SIG-M5 treated with dmso at 0.1 percent for 504 hours (cell line): ENCODE measurements at regions not wholly inside any gene's neighbourhood (a gene's known extent, or its start where the extent isn't known, plus 50 kb on each side); places are given as distances from the start of the nearest gene placed in this dataset.
"Not testable (repeated sequence)": the region's sequence is repeated elsewhere in the genome, so short reads cannot be mapped to it uniquely, and the experiment has no call there.

ENCODE experiments used
- DNase-seq: peaks from one replicate; lab custom pipeline; 2025; ENCODE audit not compliant: unreplicated experiment; lab: John Stamatoyannopoulos, UW

DNA sequence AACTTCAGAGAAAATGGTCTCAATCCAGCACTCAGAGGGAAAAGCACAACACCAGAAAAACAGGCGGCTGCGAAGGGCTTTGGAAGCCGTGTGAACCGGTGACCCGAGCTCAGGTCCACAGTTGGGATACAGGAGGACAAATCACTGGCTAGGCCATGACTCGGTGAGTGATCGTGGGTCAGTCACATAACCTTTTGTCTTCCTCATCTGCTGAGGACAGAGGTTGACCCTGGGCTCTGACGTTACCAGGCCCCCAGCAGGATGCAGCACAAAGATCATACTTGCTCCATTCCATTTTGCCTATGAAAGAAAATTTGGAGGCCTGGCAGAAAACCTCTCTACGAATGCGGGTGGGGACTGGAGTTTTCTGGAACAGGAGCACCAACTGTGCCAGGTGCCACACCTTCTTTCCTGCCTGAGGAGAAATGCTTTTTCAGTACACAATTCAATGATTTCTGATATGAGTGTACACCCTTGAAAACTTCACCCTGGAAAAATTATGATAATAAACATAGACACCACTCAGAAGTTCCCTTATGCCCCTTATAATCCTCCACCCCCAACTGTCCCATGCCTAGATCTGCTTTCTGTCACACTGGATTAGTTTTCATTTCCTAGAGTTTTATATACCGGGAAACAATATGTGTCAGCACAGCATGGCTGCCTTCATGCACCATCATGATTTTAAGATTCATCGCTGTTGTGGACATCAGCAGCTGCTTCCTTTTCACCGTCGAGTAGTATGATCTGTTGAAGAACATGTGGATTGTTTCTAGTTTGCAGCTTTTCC lies 85.3 kb upstream of the RALGAPA2 start:
- DNase-seq: no peak

GRCh38 chr20:20796766-20797440 lies 84.5 kb upstream of the RALGAPA2 start:
- no peak for DNase-seq

DNA sequence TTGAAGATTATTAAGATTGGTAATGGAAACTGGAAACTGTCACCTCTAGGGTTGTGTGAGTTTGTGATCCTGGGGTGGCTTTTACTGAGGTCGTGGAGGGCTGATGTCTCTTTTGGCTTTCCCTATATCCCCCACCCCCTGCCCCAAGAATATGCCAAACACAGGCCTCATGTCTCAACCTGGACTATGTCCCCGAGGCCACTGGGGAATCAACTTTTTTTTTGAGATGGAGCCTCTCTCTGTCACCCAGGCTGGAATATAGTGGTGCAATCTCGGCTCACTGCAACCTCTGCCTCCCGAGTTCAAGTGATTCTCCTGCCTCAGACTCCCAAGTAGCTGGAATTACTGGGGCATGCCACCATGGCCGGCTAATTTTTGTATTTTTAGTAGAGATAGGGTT lies 83.3 kb upstream of the RALGAPA2 start:
- no peak for DNase-seq

GRCh38 chr20:20795119-20795518 lies 82.7 kb upstream of the RALGAPA2 start:
- no peak for DNase-seq

GRCh38 chr20:20793591-20793990 lies 81.1 kb upstream of the RALGAPA2 start:
- no peak for DNase-seq

GRCh38 chr20:20791664-20792568 lies 79.5 kb upstream of the RALGAPA2 start:
- no peak for DNase-seq

- DNase-seq: no peak
Measured at GRCh38 chr20:20788308-20788707, 75.9 kb upstream of the RALGAPA2 start.

DNA sequence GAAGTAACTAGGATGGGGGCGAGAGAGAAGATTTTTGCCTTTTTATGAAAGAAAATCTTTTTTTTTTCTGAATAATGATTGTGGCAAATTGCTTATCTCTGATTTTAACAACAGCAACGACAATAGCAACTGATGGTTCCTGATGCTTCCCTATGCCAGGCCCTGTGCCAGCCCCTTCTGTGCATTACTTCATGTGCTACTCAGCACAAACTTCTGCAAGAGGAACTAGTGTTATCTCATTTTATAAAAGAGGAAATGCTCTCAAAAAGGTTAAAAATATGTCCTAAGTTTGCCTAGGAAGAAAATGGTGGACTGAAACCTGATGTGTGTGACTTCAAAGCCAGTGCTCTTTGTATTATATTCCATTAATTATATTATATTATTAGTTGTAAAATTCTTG lies 74.0 kb upstream of the RALGAPA2 start:
- DNase-seq: peak; percentile 87

DNA sequence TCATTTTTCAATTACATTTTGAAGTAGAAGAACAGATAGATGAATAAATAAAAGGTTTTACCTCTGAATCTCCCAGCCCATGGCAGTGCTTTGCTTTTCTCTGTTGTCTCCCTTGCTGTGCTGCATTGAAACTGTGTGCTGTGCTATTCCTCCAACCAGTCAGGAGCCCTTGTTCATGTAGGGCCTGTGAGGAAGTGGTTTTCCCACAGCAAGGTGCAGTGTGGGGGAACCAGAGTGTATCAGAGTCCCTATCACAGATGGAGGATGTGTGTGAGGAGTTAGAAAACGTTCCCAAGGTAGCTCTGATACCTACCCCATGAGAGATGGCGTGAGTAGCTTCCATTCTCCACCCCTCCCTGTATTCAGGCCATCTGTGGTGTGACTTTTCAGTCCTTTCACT lies 72.8 kb upstream of the RALGAPA2 start:
- no peak for DNase-seq

DNA sequence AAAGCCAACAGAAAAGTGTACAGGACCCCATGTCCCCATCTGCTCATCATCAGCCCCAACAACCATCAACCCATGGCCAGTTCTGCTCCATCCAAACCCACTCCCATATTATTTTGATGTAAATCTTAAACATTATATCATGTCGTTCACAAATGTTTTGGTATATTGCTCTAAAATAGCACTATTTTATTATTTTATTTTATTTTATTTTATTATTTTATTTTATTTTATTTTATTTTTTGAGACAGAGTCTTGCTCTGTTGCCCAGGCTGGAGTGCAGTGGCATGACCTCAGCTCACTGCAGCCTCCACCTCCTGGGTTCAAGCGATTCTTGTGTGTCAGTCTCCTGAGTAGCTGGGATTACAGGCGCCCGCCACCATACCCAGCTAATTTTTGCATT lies 72.0 kb upstream of the RALGAPA2 start:
- DNase-seq: not testable (repeated sequence)

- no peak for DNase-seq
Measured at GRCh38 chr20:20783450-20783849, 71.0 kb upstream of the RALGAPA2 start.

- DNase-seq: no peak
Measured at GRCh38 chr20:20782755-20783154, 70.3 kb upstream of the RALGAPA2 start.

DNA sequence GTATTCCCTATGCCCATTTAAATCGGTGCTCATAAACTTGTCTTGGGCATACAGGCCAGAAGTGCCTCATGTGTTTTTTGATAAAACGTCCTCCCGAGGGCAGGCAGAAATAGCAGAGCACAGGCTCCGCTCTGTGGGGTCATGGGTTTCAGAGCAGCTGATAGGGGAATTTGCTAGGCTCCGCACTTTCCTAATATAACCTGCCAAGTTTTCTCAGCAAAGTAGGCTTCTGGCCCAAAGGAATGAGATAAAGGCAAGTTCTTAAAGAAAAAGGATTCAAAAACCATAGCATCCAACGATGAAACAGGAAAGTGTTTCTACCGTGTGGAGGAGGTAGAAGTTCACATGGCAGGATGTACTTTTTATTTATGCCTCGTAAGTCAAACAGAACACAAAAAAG lies 69.8 kb upstream of the RALGAPA2 start:
- DNase-seq: no peak

DNA sequence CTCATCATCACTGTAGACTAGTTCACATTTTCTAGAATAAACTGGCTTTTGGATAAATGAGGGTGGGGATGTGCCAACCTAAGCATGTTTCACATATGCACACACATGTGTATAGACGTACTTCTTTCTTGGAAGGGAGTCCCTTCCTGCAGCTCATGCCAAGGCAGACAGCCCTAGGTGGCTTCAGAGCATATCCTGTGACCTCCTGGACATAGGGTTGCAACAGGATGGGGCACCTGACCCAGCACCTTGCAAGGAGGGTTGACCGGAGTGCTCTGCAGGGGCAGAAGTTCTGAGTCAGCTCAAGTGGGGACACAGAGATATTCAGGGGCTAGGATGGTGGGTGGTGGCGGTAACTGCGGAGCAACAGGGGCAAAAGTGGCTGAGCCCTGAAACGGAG lies 68.6 kb upstream of the RALGAPA2 start:
- no peak for DNase-seq

- peak; percentile 99 for DNase-seq
Measured at GRCh38 chr20:20780127-20780824, 67.8 kb upstream of the RALGAPA2 start.

DNA sequence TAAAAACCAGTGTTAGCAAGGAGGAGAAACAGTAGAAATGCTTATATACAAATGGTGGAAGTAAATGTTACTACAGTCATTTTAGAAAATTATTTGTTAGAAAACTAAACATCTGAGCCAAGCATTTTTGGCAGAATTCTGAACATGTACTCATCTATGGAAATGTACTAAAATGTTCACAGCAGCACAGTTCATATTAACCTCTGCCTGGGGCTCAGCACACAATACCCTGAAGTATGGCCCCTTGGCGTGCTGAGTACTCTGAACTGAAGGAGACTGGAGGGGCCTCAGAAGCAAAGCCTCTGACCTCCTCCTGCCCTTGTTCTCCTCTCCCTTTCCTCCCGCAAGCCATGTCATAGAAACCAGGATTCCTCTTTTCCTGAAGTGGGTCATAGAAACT lies 66.2 kb upstream of the RALGAPA2 start:
- DNase-seq: no peak

DNA sequence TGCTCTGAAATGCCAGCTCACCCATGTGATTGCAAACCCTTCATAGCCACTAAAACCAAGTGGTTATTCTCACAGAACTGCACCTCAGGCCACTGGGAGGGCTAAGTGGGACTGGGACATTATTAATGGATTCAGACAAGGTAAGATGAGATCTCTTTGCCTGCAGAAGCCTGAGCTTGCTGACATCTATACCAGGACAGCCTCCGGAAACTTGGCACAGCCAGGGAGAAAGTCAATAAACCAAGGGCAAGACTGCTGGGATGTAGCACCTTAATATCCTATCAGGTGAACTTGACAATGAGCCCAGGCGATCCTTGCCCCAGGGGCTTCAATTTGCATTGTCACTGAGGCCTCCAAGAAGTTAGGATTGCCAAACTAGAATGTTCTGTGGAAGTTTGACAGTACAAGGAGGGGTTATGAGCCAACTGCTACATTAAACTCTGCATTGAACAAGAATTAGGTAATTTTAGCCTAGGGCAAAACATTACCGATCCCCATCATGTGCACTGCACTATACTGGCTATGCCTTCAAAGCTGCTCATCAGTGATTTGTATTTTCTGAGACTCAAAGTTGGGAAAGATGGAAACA lies 60.1 kb upstream of the RALGAPA2 start:
- DNase-seq: no peak

DNA sequence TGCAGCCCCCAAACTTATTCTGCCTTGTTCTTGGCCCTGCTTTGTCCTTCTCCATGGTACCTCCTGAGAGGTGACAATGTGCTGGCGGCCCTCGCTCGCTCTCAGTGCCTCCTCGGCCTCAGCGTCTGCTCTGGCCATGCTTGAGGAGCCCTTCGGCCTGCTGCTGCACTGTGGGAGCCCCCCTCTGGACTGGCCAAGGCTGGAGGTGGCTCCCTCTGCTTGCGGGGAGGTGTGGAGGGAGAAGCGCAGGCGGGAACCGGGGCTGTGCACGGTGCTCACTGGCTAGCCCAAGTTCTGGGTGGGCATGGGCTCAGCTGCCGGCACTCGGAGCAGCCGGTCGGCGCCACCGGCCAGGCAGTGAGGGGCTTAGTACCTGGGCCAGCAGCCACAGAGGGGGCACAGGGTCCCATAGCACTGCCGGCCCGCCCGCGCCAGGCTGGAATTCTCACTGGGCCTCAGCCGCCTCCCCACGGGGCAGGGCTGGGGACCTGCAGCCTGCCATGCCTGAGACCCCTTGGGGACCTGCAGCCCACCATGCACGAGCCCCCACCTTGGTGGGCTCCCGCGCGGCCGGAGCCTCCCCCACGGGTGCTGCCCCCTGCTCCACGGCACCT lies 55.9 kb upstream of the RALGAPA2 start:
- DNase-seq: no peak

GRCh38 chr20:20765696-20766365 lies 53.4 kb upstream of the RALGAPA2 start:
- DNase-seq: no peak

- no peak for DNase-seq
Measured at GRCh38 chr20:20763650-20764049, 51.2 kb upstream of the RALGAPA2 start.
